ENCODE measurements at regions not wholly inside any gene's neighbourhood (a gene's known extent, or its start where the extent isn't known, plus 50 kb on each side); places are given as distances from the start of the nearest gene placed in this dataset.
A peak's percentile ranks its signal among the peaks of the same experiment; 100 is the strongest.
"Not testable (repeated sequence)": the region's sequence is repeated elsewhere in the genome, so short reads cannot be mapped to it uniquely, and the experiment has no call there.

DNA sequence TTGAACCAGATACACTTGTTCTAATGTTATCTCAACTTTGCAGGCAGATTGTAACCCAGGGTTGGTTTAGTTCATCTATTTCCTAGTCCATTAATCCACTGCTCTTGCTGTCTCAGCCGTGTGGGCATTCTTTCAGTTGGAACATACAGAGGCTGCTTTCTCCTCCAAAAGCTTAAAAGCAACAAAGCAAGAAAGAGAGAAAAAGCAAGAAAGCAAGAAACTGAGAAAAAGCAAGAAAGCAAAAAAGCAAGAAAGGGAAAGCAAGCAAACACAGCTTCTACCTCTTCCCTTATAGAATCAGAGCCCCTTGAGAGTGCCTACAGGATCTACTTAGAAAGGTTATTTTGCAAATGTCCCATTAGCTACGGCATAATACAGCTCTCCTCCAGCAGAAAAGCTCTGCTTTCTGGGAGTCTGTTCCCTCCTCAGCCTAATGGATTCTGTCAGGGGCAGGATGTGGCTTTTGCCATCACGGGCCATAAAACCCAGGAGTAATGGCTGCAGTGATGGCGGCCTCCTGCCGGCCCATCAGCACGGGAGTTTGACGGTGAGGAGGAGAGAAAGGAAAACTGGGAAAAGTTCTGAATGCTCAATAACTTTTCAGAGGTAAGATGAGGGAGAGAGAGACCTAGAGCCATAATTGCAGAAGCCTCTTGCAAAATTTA, 156.8 kb upstream of the JARID2 start:
- intact Hi-C loops (cut with DNase I), result no loop called here
- no peak for ATAC-seq (ENCODE audit: poor library complexity)
- no peak for DNase-seq

GRCh38 chr6:15089569-15090144, 156.2 kb upstream of the JARID2 start:
- DNase-seq (peak; percentile 55), ATAC-seq (ENCODE audit: poor library complexity) (peak; percentile 29)
- intact Hi-C loops (cut with DNase I), result no loop called here

GRCh38 chr6:15090145-15090579, 155.7 kb upstream of the JARID2 start:
- intact Hi-C loops (cut with DNase I), result no loop called here
- peak; percentile 74 for ATAC-seq (ENCODE audit: poor library complexity)
- DNase-seq, result no peak

DNA sequence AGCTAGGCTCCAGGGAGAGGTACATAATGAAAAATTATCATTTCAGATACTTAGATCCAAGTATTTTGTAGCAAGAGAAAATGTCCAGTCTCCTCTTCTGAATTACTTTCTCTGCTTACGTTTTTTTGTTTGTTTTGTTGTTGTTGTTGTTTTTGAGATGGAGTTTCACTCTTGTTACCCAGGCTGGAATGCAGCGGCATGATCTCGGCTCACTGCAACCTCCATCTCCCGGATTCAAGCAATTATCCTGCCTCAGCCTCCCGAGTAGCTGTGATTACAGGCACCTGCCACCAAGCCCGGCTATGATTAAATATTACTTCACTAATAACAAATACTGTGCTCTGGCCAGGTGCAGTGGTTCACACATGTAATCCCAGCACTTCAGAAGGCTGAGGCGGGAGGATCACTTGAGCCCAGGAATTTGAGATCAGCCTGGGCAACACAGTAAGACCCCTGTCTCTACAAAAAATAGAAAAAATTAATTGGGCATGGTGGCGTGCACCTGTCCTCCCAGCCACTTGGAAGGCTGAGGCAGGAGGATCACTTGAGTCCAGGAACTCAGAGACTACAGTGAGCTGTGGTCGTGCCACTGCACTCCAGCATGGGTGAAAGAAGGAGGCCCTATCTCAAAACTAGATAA, 155.0 kb upstream of the JARID2 start:
- ATAC-seq (ENCODE audit: poor library complexity), result no peak

DNA sequence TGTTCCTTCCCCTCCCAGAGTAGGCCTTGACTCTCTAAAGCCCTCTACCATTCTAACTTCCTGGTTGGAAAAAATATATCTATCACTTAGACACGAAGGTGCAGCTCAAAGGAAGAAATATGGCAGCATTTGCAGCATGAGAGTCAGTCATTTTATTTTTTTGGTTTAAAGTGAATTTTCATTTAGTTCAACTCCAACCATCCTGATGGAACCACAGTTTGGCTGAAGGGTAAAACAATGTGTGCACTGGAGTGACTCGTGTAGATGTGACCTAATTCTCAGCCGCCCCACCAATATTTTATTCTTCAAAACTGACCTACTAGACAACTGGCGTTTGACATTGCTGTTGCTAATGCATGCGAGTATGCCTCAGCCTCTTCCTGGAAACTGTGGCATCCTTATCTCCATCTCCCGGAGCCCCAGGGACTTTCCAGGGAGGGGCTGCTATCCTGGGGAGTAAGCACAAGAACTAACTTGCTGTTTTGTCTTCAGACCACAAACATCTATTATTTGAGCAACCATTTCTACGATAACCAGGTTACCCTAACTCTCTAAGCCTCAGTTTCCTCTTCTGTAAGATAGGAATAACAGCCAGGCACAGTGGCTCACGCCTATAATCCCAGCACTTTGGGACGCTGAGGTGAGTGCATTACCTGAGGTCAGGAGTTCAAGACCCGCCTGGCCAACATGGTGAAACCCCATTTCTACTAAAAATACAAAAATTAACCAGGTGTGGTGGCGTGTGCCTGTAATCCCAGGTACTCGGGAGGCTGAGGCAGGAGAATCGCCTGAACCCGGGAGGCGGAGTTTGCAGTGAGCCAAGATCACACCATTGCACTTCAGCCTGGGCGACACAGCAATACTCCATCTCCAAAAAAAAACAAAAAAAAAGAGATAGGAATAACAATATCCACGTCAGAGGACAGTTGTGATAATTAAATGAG, 148.7 kb upstream of the JARID2 start:
- ATAC-seq (ENCODE audit: poor library complexity) (no peak), DNase-seq (no peak)
- intact Hi-C loops (cut with DNase I), result no loop called here

More for the DNA sequence above, 155.0 kb upstream of the JARID2 start:
- no peak for DNase-seq
- intact Hi-C loops (cut with DNase I), result no loop called here

- ATAC-seq (ENCODE audit: poor library complexity) (no peak), DNase-seq (no peak)
- intact Hi-C loops (cut with DNase I), result no loop called here
Measured at GRCh38 chr6:15101130-15101529, 144.7 kb upstream of the JARID2 start.

DNA sequence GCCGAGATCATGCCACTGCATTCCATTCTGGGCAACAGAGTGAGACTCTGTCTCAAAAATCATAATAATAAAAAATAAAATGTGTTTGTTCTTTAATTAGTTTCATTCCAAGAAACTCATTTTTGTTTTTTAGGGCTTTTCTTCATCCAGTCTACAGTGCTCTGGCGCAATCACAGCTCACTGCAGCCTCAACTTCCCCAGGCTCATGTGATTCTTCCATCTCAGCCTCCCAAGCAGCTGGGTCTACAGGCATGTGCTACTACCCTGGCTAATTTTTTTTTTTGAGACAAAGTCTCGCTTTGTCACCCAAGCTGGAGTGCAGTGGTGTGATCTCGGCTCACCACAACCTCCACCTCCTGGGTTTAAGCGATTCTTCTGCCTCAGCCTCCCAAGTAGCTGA, 143.6 kb upstream of the JARID2 start:
- intact Hi-C loops (cut with DNase I), result no loop called here
- DNase-seq, result no peak
- no peak for ATAC-seq (ENCODE audit: poor library complexity)

DNA sequence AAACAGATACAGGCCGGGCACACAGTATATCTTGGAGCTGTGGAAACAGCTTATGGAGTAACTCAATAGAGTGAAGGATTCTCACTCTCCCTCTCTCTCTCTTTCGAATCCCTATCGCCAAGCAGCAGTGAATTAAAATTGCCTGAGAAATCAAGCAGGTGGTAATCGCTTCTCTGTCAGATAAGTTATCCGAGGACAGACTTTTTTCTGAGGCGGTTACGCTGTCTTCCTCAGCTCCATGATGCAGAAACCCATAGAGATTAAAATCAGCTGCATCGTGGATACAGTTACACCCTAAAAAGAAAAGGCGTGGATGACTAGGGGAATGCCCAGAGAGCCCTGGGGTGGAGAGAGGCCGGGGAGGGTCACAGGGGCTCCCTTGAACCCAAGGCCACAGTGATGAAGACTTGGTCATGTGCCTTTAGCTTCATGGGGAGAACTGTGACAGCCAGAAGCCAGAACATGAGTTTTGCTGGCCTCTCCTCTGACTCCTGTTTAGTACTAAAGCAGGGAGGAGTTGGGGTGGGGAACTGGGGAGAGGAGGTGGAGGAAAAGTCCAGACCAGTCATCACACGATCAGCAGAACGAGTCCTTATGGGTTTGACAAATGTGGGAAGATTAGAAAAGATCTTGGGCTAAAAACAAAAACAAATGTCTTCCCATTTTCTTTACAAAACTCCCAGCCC, 138.8 kb upstream of the JARID2 start:
- no peak for ATAC-seq (ENCODE audit: poor library complexity)
- intact Hi-C loops (cut with DNase I), result no loop called here

GRCh38 chr6:15107644-15108382, 138.1 kb upstream of the JARID2 start:
- no peak for ATAC-seq (ENCODE audit: poor library complexity)
- DNase-seq, result no peak
- intact Hi-C loops (cut with DNase I), result no loop called here

More for the DNA sequence above, 138.8 kb upstream of the JARID2 start:
- DNase-seq, result no peak

- intact Hi-C loops (cut with DNase I), result no loop called here
- no peak for ATAC-seq (ENCODE audit: poor library complexity)
Measured at GRCh38 chr6:15108383-15108715, 137.5 kb upstream of the JARID2 start.

DNA sequence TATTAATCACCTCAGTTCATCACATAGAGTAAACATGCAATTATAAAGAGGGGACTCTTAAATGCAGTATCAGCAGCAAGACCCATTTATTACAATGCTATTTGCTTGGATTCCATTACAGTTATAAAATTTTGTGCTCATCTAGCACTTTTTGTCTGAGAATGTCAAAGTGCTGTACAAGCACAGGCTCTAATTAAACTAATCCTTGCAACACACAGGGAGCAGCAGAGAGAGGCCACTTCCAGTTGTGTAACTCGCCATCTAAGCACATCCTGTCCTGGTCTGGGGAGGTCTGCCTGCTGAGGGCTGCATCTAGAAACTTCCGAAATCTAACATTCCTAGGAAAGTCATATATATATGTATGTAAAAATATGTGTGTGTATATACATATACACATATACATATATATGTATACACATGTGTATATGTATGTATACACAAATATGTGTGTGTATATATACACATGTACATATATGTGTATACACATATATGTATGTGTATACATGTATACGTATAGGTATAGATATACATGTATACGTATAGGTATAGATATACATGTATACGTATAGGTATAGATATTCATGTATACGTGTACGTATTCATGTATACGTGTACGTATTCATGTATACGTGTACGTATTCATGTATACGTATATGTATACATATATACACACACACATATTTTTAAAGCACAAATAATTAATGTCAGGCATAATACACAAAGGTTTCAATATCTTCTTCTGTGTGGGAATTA, 136.4 kb upstream of the JARID2 start:
- DNase-seq (no peak), ATAC-seq (ENCODE audit: poor library complexity) (no peak)
- intact Hi-C loops (cut with DNase I), result no loop called here

More at GRCh38 chr6:15108383-15108715, 137.5 kb upstream of the JARID2 start:
- DNase-seq, result no peak

- intact Hi-C loops (cut with DNase I), result no loop called here
- no peak for ATAC-seq (ENCODE audit: poor library complexity)
- no peak for DNase-seq
Measured at GRCh38 chr6:15110726-15111354, 135.0 kb upstream of the JARID2 start.

DNA sequence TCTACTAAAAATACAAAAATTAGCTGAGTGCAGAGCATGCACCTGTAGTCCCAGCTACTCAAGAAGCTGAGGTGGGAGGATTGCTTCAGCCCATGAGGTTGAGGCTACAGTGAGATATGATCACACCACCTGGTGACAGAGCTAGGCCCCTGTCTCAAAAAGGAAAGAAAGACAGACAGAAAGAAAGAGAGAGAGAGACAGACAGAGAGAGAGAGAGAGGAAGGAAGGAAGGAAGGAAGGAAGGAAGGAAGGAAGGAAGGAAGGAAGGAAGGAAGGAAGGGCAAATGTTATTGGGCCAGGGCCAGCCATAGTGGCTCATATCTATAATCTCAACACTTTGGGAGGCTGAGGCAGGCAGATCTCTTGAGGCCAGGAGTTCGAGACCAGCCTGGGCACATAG, 134.3 kb upstream of the JARID2 start:
- intact Hi-C loops (cut with DNase I); ATAC-seq (ENCODE audit: poor library complexity); DNase-seq: not testable (repeated sequence)

GRCh38 chr6:15113587-15113986, 132.3 kb upstream of the JARID2 start:
- ATAC-seq (ENCODE audit: poor library complexity), result no peak
- intact Hi-C loops (cut with DNase I), result no loop called here
- DNase-seq, result no peak

GRCh38 chr6:15114061-15114460, 131.8 kb upstream of the JARID2 start:
- intact Hi-C loops (cut with DNase I), result no loop called here
- peak; percentile 51 for ATAC-seq (ENCODE audit: poor library complexity)
- DNase-seq, result no peak

DNA sequence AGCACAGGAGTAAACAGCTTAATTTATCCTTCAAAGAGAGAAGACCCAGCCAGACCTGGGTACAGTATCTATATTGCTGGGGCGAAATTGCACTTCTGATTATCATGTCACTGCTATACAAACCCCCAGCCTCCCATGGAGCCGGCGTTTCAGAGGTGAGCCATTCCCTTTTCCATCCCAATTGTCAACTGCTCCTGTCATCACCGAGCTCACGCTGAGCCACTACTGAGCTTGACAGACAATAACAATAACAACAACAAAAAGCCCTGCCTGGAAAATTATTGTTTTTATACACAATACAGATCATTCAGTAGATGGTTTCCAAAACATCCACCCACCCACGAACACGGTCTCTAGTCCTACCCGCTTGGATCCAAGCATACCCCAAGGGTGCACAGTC, 129.0 kb upstream of the JARID2 start:
- intact Hi-C loops (cut with DNase I), result no loop called here
- DNase-seq, result no peak
- ATAC-seq (ENCODE audit: poor library complexity), result no peak

DNA sequence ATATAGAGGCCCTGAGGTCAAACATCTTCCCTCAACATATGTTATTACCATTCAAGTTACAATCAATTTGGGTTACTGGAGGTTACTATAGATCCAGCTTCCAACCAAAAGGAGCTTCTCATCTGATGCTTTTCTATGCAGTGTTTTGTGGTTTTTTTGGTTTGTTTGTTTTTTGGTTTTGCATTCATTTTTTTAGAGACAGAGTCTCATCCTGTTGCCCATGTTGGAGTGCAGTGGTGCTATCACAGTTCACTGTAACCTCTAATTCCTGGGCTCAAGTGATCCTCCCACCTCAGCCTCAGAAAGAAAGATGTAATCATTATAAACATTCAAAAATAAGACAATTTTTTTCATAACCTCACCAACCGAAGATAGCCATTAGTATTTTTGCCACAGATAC, 124.4 kb upstream of the JARID2 start:
- ATAC-seq (ENCODE audit: poor library complexity), result no peak
- no peak for DNase-seq
- intact Hi-C loops (cut with DNase I), result no loop called here

All from Right ventricle myocardium superior (tissue), 1 donor.